IPS-18a (cell line): ENCODE measurements at regions not wholly inside any gene's neighbourhood (a gene's known extent, or its start where the extent isn't known, plus 50 kb on each side); places are given as distances from the start of the nearest gene placed in this dataset.
"Not testable (repeated sequence)": the region's sequence is repeated elsewhere in the genome, so short reads cannot be mapped to it uniquely, and the experiment has no call there.

Experiments
- H3K27ac ChIP-seq: one replicate; pipeline ENCODE4 v1.5.1; 2013; ENCODE audit warnings: low read length
- H3K27me3 ChIP-seq: one replicate; pipeline ENCODE4 v1.6.1; 2013; ENCODE audit warnings: mild to moderate bottlenecking, low read length; ENCODE audit not compliant: control insufficient read depth, insufficient read depth
- H3K36me3 ChIP-seq: one replicate; pipeline ENCODE4 v1.6.1; 2013; ENCODE audit warnings: low read depth, low read length; ENCODE audit not compliant: control insufficient read depth
- H3K4me1 ChIP-seq: one replicate; pipeline ENCODE4 v1.6.1; 2013; ENCODE audit warnings: low read depth, low read length; ENCODE audit not compliant: control insufficient read depth
- H3K4me3 ChIP-seq: one replicate; pipeline ENCODE4 v1.5.1; 2013; ENCODE audit warnings: low read length
- H3K9ac ChIP-seq: one replicate; pipeline ENCODE4 v1.6.1; 2013; ENCODE audit warnings: mild to moderate bottlenecking, low read length, moderate library complexity
- H3K9me3 ChIP-seq: one replicate; pipeline ENCODE4 v1.6.1; 2013; ENCODE audit warnings: low read depth, low read length; ENCODE audit not compliant: control insufficient read depth

DNA sequence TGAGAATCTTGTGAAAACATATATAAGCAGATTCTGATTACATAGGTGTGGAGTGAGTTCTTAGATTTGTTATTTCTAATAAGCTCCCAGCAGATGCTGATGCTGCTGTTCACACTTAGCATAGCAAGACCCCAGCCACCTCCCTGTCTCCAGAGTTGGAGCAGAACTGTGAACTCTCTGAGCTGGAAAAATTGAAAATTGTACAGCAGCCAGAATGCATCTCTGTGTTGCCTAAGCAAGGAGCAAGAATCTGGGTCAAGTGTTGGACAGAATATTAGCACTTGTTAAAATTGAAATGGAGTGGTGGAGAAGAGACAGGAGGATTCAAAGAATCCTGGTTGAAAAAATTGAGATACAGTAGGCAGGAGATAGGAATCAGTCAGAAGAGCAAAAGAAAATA lies 146.6 kb upstream of the FAM47C start:
- no peaks in the 10 kb centered on the region for H3K36me3 ChIP-seq
- no peaks in the 10 kb centered on the region for H3K4me1 ChIP-seq

DNA sequence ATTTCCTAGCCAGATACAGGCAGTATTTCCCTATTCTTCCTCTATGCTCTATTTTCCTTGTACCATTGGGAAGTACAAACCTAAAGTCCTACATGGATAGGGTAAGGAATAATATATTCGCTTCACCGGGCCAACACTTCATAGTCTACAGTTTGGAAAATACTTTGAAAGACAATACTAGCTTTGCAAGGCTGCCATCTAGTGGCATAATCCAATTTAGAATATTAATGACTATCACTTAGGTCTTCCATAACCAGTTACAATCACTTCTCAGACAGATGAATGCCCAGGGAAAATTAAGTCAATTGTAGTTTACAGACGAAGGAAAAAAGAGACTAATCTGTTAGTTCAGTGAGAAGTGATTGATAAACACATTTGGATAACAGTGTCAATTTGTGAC lies 141.0 kb upstream of the FAM47C start:
- Histone ChIP-seq H3K9ac (no peak overlapping the region), H3K4me3 (no peak overlapping the region), H3K27ac (no peak overlapping the region), H3K36me3 (no peaks in the 10 kb centered on the region), H3K9me3 (peaks cover 8% of the 10 kb centered on the region), H3K4me1 (no peaks in the 10 kb centered on the region), H3K27me3 (no peaks in the 10 kb centered on the region)

More for the DNA sequence above, 146.6 kb upstream of the FAM47C start:
- Histone ChIP-seq H3K27ac (no peak overlapping the region), H3K27me3 (no peaks in the 10 kb centered on the region), H3K9me3 (peaks cover 4% of the 10 kb centered on the region), H3K4me3 (no peak overlapping the region), H3K9ac (no peak overlapping the region)

DNA sequence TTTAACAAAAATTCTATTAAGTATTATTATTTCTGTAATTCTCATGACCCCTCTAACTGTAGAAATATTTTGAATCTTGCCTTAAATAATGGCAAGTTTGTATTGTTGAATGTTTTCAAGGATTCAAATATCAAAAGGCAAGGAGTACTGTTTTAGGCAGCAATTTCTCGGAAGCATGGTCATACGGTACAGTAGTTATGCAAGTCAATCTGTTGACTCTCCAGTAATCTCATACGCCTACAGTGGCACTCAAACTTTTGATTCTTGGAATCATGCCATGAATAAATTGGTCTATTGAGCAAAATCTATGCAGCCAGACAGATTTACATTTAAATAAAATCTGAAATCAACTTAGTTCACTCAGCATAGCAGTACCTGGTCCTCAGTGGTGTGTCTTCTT lies 139.6 kb upstream of the FAM47C start:
- Histone ChIP-seq H3K36me3 (no peaks in the 10 kb centered on the region), H3K4me1 (no peaks in the 10 kb centered on the region), H3K9ac (no peak overlapping the region), H3K4me3 (no peak overlapping the region), H3K27ac (no peak overlapping the region), H3K9me3 (peaks cover 16% of the 10 kb centered on the region), H3K27me3 (no peaks in the 10 kb centered on the region)

DNA sequence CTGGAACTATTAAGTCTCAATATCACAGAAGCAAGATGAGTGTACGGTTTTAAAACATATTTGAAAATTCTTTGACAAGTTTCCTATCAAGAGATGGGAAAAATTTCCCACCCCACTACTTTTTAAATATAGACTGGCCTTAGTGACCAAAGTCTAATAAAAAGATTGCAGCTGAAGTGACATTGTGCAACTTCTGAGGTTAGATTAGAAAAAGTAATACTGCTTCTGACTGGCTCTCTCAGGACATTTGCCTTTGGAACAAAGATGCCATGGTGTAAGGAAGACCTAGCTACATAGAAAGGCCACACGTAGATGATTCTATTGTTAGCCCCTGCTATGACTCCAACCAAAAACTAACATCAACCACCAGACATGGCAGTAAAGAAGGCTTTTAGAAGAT lies 138.7 kb upstream of the FAM47C start:
- no peak overlapping the region for H3K9ac ChIP-seq
- no peaks in the 10 kb centered on the region for H3K36me3 ChIP-seq
- no peak overlapping the region for H3K4me3 ChIP-seq
- H3K4me1 ChIP-seq, result no peaks in the 10 kb centered on the region
- H3K9me3 ChIP-seq, result peaks cover 18% of the 10 kb centered on the region
- H3K27ac ChIP-seq, result no peak overlapping the region
- no peaks in the 10 kb centered on the region for H3K27me3 ChIP-seq

DNA sequence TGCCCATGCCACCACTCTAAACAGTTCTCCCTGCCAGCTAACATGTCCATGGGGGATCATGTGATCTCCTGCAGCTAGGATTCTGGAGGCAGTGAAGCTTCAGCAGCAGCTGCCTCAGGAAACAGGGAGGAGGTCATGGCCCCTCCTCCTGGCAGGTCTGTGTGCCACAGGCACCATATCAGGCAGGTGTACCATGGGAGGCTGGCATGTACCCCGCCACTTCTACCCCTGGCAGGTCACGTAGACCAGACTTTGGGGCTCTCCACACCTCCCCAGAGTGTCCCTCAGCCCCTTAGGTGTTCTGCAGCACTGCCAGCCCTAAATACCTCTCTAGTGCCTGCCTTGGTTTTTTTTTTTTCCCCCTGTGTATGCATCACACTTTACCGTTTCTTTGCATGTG lies 110.5 kb upstream of the FAM47C start:
- Histone ChIP-seq H3K36me3 (no peaks in the 10 kb centered on the region), H3K27ac (no peak overlapping the region), H3K4me3 (no peak overlapping the region), H3K27me3 (no peaks in the 10 kb centered on the region), H3K9ac (no peak overlapping the region), H3K9me3 (peaks cover 7% of the 10 kb centered on the region), H3K4me1 (no peaks in the 10 kb centered on the region)

DNA sequence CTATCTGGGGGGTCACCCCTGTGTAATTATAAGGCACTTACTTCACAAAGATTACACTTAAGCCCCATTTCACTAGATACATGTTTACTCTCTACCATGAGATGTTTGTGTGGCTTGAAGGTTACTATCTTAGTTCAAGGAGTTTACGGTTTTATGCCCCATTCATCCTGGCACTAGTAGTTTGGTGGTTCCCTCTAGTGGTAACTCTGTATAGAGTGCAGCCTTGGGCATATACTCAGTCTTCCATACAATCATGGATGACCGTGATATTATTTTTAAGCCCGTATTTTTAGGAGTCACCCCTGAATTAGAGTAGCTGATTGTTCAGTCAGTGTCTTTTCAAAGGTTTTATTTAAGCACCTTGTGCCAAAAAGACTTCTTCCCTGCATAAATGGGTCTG lies 109.9 kb upstream of the FAM47C start:
- H3K4me1 ChIP-seq, result no peaks in the 10 kb centered on the region
- no peaks in the 10 kb centered on the region for H3K36me3 ChIP-seq
- H3K27me3 ChIP-seq, result no peaks in the 10 kb centered on the region
- no peak overlapping the region for H3K27ac ChIP-seq
- H3K4me3 ChIP-seq, result no peak overlapping the region
- H3K9ac ChIP-seq, result no peak overlapping the region
- peaks cover 11% of the 10 kb centered on the region for H3K9me3 ChIP-seq

DNA sequence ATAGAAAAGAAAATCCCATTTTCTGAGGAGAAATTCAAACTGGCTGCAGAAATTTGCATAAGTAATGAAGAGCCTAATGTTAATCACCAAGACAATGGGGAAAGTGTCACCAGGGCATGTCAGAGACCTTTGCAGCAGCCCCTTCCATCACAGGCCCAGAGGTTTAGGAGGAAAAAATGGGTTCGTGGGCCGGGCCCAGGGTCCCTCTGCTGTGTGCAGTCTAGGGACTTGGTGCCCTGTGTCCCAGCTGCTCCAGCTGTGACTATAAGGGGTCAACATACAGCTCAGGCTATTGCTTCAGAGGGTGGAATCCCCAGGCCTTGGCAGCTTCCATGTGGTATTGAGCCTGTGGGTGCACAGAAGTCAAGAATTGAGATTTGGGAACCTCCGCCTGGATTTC lies 103.6 kb upstream of the FAM47C start:
- not testable (repeated sequence) for H3K4me3 ChIP-seq, H3K27ac ChIP-seq, H3K4me1 ChIP-seq, H3K27me3 ChIP-seq, H3K36me3 ChIP-seq, H3K9ac ChIP-seq
- peaks cover 28% of the 10 kb centered on the region for H3K9me3 ChIP-seq

DNA sequence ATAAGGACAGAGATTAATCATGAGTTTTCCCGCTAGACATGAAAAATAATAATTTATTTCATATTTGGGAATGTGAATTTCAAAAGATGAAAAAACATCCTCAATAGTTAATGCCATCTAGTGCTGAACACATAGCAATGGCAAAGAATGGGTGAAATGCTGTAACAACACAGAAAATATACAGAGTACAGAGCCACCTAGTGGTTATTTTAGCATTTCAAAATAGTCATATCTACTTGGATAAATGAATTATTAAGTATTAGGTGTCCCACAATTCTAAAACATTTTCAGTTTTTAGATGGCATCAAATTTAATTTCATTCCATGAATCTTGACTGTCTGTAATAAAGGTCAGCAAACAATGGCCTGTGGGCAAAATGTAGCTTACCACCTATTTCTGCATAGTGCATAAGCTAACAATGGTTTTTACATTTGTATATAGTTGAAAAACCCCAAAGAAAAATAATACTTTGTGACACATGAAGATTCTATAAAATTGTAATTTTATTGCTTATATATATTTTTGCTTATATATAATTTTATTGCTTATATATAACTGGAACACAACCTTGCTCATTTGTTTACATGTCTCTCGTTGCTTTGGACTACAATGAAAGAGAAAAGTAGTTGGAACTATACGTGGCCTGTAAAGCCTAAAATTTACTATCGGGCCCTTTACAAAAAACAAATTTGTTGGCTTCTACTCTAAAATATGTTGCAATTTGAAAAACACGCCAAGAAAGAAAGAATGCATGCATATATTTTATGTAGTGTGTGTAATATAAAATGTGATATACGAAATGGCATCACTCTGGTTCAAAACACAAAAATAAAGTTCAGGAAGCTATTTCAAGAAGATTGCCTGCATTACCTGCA lies 99.1 kb upstream of the FAM47C start:
- Histone ChIP-seq H3K4me1 (no peaks in the 10 kb centered on the region), H3K9me3 (peaks cover 17% of the 10 kb centered on the region), H3K9ac (no peak overlapping the region), H3K36me3 (no peaks in the 10 kb centered on the region), H3K4me3 (no peak overlapping the region), H3K27me3 (no peaks in the 10 kb centered on the region), H3K27ac (no peak overlapping the region)

DNA sequence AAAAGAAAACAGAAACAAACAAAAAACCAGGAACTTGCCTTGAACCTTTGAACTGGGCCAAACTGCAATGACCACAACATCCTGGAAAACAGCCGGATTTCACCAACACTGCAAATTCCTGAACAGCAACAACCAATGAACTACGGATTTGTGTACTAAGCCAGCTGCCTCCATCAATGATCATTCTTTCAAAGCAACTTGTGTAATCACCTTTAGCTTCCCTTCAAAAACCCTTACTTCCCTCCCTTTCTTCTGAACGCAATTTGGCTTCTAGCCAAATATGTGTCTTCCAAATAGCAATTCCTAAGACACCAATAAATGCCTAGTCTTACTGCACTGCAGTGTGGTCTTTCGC lies 98.5 kb upstream of the FAM47C start:
- Histone ChIP-seq H3K27ac (no peak overlapping the region), H3K9me3 (peaks cover 16% of the 10 kb centered on the region), H3K27me3 (no peaks in the 10 kb centered on the region), H3K36me3 (no peaks in the 10 kb centered on the region), H3K4me1 (no peaks in the 10 kb centered on the region), H3K4me3 (no peak overlapping the region), H3K9ac (no peak overlapping the region)

DNA sequence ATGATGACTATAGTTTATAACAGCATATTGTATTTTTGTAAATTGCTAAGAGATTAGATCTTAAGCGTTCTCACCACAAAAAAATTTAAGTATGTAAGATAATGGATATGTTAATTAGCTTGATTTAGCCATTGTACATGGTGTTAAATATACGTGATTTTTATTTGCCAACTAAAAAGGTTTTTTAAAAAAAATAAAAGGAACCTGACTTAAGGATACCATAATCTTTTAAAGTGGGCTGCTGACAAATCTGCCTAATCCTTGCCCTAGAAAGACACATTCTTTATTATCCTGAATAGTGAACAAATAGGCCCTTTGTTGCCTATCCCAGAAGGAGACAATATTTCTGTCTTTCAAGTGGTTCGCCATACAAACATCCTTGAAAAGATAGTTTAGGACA lies 94.6 kb upstream of the FAM47C start:
- Histone ChIP-seq H3K9me3 (peaks cover 11% of the 10 kb centered on the region), H3K27ac (no peak overlapping the region), H3K9ac (no peak overlapping the region), H3K4me3 (no peak overlapping the region), H3K4me1 (no peaks in the 10 kb centered on the region), H3K36me3 (no peaks in the 10 kb centered on the region), H3K27me3 (no peaks in the 10 kb centered on the region)

DNA sequence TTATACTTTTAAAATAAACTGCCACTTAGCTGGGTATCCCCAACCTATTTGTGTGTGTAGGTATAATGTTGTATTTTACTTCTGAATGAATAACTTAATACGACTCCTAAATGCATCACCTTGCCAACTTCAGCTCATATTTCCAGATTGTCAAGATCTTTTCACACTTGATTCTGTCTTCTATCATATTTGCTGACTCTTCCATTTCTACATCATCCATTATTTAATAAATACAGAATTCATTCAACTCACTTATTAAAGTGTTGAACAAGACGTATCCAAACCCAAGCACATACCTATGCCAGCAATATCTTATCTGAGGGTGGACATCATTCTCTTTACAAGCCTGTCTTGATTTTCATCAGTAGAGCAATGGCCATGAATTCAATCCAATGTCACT lies 91.2 kb upstream of the FAM47C start:
- Histone ChIP-seq H3K27ac (no peak overlapping the region), H3K9me3 (peaks cover 18% of the 10 kb centered on the region), H3K4me1 (no peaks in the 10 kb centered on the region), H3K36me3 (no peaks in the 10 kb centered on the region), H3K27me3 (no peaks in the 10 kb centered on the region), H3K9ac (no peak overlapping the region), H3K4me3 (no peak overlapping the region)

DNA sequence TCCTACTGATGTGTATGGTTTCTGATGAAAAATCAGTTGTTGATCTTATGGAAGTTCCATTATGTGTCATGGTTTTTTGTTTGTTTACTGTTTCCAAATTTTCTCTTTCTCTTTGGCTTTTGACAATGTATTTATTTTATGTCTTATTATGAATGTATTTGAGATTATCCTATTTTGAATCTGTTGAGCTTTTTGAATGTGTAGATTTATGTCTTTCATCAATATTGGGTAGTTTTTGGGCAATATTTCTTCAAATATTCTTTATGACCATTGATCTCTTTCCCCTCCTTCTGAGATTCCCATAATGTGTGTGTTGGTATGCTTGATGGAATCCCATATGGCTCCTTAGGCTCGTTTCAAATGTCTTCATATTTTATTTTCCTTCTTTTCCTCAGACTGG lies 80.5 kb upstream of the FAM47C start:
- Histone ChIP-seq H3K4me3 (no peak overlapping the region), H3K9ac (no peak overlapping the region)

More for the DNA sequence above, 80.5 kb upstream of the FAM47C start:
- Histone ChIP-seq H3K4me1 (no peaks in the 10 kb centered on the region), H3K27ac (no peak overlapping the region), H3K27me3 (no peaks in the 10 kb centered on the region), H3K36me3 (no peaks in the 10 kb centered on the region), H3K9me3 (peaks cover 10% of the 10 kb centered on the region)
